MCF 10A (cell line): ENCODE measurements at regions not wholly inside any gene's neighbourhood (a gene's known extent, or its start where the extent isn't known, plus 50 kb on each side); places are given as distances from the start of the nearest gene placed in this dataset.

Source experiments
- BruUV-seq: library from RNA; stranded (reverse); fragments of 400-500 nt; replicated peaks from 2 replicates; lab custom pipeline; 2021; lab: Mats Ljungman, UMichigan
- CTCF ChIA-PET: fragments of 300-600 bp; sonication (Branson Sonifier 250); formaldehyde crosslinking; extraction: SDS; loops from one replicate; lab custom pipeline; 2021; ENCODE audit warnings: antibody characterized with exemption, inconsistent platforms; lab: Yijun Ruan, JAX
- POLR2A ChIA-PET: fragments of 300-600, 350-650 bp; sonication (Branson Sonifier 250); formaldehyde crosslinking; extraction: SDS; loops from one replicate; lab custom pipeline; 2020; ENCODE audit warnings: antibody characterized with exemption, inconsistent platforms; lab: Yijun Ruan, JAX
- DNase-seq: peaks from one replicate; pipeline ENCODE4 v3.0.0-alpha.2; 2018; ENCODE audit not compliant: unreplicated experiment
- H3K27ac Mint-ChIP-seq: one replicate; pipeline ENCODE4 v1.8.0; 2022; ENCODE audit warnings: mild to moderate bottlenecking, low read depth, mixed read lengths; ENCODE audit not compliant: unreplicated experiment
- H3K27me3 Mint-ChIP-seq: one replicate; pipeline ENCODE4 v1.8.0; 2022; ENCODE audit warnings: mixed read lengths; ENCODE audit not compliant: insufficient read depth, unreplicated experiment
- H3K36me3 Mint-ChIP-seq: one replicate; pipeline ENCODE4 v1.8.0; 2022; ENCODE audit warnings: mild to moderate bottlenecking, moderate library complexity, mixed read lengths; ENCODE audit not compliant: insufficient read depth, unreplicated experiment
- H3K4me1 Mint-ChIP-seq: one replicate; pipeline ENCODE4 v1.8.0; 2022; ENCODE audit warnings: mixed read lengths; ENCODE audit not compliant: insufficient read depth, unreplicated experiment
- H3K4me3 Mint-ChIP-seq: one replicate; pipeline ENCODE4 v1.8.0; 2022; ENCODE audit warnings: mild to moderate bottlenecking, moderate library complexity, mixed read lengths; ENCODE audit not compliant: unreplicated experiment
- H3K9me3 Mint-ChIP-seq: one replicate; pipeline ENCODE4 v1.8.0; 2022; ENCODE audit warnings: mixed read lengths; ENCODE audit not compliant: unreplicated experiment
- CTCF ChIP-seq: fragments of 200-600 bp; IDR thresholded peaks from one replicate; pipeline ENCODE4 v1.8.0; 2022; ENCODE audit warnings: antibody characterized with exemption, mild to moderate bottlenecking; ENCODE audit not compliant: unreplicated experiment
- intact Hi-C: fragments of 100-400 bp; cut with micrococcal nuclease; formaldehyde crosslinking; loops from 2 replicates; pipeline ENCODE4 v1.14.1; 2022

- intact Hi-C loops, result no loop called here
- ChIA-PET CTCF (interaction anchor here (0.6 to 1.0 kb wide), 3 partner anchors 14 to 484 kb away, joined by 3 read pairs; no protein-coding TSS in a partner anchor), POLR2A (no interaction called here)
- no peak overlapping the region for H3K4me3 Mint-ChIP-seq
- TF ChIP-seq CTCF, result no peak
- H3K4me1 Mint-ChIP-seq, result peaks cover 7% of the 10 kb centered on the region
- BruUV-seq, result no TSS peak
- H3K27ac Mint-ChIP-seq, result no peak overlapping the region
- DNase-seq, result no peak
- no peaks in the 10 kb centered on the region for H3K9me3 Mint-ChIP-seq
- no peaks in the 10 kb centered on the region for H3K36me3 Mint-ChIP-seq
- peaks cover 26% of the 10 kb centered on the region for H3K27me3 Mint-ChIP-seq
These were observed 247.5 kb downstream of the TFCP2L1 start for GRCh38 chr2:121037480-121037879.

GRCh38 chr2:121038031-121038430 lies 247.0 kb downstream of the TFCP2L1 start:
- Mint-ChIP-seq H3K4me3 (no peak overlapping the region), H3K27me3 (peaks cover 20% of the 10 kb centered on the region), H3K9me3 (no peaks in the 10 kb centered on the region), H3K36me3 (no peaks in the 10 kb centered on the region), H3K4me1 (peaks cover 7% of the 10 kb centered on the region), H3K27ac (no peak overlapping the region)
- intact Hi-C loops, result no loop called here
- DNase-seq, result no peak
- CTCF ChIA-PET, result interaction anchor here (0.6 kb wide), 1 partner anchor 490 kb away, joined by 3 read pairs; no protein-coding TSS in a partner anchor
- POLR2A ChIA-PET, result no interaction called here
- no TSS peak for BruUV-seq
- no peak for TF ChIP-seq CTCF

DNA sequence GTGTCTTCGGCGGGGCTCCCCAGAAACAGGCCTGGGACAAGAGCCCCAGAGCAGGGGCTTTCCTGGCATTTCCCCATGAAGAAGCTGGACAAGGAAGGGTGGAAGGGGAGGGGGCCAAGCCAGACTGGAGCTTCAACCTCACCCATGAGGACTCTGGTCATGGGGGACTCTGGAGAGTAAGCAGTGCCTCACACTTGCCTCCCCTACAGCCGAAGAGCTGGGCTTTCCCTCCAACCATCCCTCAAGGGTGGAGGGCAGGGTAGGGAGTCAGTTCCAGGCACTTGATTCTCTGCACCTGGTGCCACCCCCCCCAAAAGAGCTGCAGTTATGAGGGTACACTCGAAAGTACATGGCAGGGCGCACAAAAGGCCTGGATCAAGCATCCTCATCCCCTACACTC lies 246.6 kb downstream of the TFCP2L1 start:
- CTCF ChIA-PET, result interaction anchor here (0.5 to 0.6 kb wide), 2 partner anchors 40 to 490 kb away, joined by 3 read pairs; no protein-coding TSS in a partner anchor
- H3K9me3 Mint-ChIP-seq, result no peaks in the 10 kb centered on the region
- no peak overlapping the region for H3K27ac Mint-ChIP-seq
- no peak for TF ChIP-seq CTCF
- peaks cover 7% of the 10 kb centered on the region for H3K4me1 Mint-ChIP-seq
- DNase-seq, result no peak
- H3K27me3 Mint-ChIP-seq, result peaks cover 16% of the 10 kb centered on the region
- BruUV-seq, result no TSS peak
- no peaks in the 10 kb centered on the region for H3K36me3 Mint-ChIP-seq
- intact Hi-C loops, result no loop called here
- POLR2A ChIA-PET, result interaction anchor here (0.6 kb wide), 1 partner anchor 837 kb away, joined by 3 read pairs; no protein-coding TSS in a partner anchor
- H3K4me3 Mint-ChIP-seq, result no peak overlapping the region

GRCh38 chr2:121038891-121039616 lies 245.9 kb downstream of the TFCP2L1 start:
- DNase-seq, result peak; percentile 90
- CTCF ChIA-PET, result interaction anchor here (0.5 to 0.8 kb wide), 2 partner anchors 14 to 40 kb away, joined by 3 read pairs; no protein-coding TSS in a partner anchor
- BruUV-seq, result no TSS peak
- no peak for TF ChIP-seq CTCF
- Mint-ChIP-seq H3K9me3 (no peaks in the 10 kb centered on the region), H3K27me3 (peaks cover 10% of the 10 kb centered on the region), H3K4me1 (peaks cover 7% of the 10 kb centered on the region), H3K36me3 (no peaks in the 10 kb centered on the region), H3K4me3 (no peak overlapping the region), H3K27ac (no peak overlapping the region)
- POLR2A ChIA-PET, result interaction anchor here (0.6 kb wide), 1 partner anchor 838 kb away, joined by 3 read pairs; no protein-coding TSS in a partner anchor
- intact Hi-C loops, result no loop called here
